GM21529 (cell line): ENCODE measurements at regions not wholly inside any gene's neighbourhood (a gene's known extent, or its start where the extent isn't known, plus 50 kb on each side); places are given as distances from the start of the nearest gene placed in this dataset.

Experiments
- ATAC-seq: cut with Tn5 transposase; IDR thresholded peaks from one replicate; pipeline ENCODE4 v1.9.1; 2021; ENCODE audit not compliant: unreplicated experiment

- ATAC-seq = no peak
Observed at GRCh38 chr12:70151993-70152392, 91.2 kb upstream of the CNOT2 start.

DNA sequence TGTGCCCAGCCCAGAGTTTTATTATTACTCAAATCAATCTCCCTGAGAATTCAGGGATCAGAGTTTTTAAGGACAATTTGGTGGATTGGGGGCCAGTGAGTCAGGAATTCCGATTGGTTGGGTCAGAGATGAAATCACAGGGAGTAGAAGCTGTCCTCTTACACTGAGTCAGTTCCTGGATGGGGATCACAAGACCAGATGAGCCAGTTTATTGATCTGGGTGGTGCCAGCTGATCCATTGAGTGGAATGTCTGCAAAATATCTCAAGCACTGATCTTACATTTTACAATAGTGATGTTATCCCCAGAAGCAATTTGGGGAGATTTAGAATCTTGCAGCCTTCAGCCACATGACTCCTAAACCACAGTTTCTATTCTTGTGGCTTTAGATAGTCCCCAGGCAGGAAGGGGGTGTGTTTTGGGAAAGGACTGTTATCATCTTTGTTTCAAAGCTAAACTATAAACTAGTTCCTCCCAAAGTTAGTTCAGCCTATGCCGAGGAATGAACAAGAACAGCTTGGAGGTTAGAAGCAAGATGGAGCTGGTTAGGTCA lies 89.1 kb upstream of the CNOT2 start:
- no peak for ATAC-seq

DNA sequence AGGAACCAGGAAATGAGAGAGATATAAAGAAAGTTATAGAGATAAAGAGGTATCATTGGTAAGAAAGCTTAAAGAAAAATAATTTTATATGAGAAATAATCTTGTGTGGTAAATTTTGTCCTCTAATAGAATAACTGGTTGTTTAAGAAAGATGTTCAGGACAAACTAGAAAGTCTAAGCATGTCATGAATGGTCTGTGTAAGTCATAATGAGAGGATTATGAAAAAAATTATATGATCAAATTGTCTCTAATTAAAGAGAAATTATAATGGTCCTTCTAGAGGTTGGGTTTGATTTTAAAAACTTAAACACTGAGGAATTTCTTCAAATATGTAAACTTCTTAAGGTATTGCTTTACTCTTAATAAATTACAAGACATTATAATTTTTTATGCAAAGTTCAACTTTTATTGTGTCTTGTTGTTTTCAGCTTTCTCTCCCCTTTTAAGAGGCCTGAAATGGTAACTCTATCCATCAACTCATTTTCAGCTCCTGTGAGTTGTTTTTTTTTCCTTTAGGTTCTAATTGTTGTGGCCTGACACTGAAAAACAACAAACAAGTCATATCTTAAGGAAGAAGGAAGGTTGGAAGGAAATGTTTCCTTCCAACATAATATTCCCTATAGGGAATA lies 88.2 kb upstream of the CNOT2 start:
- ATAC-seq = no peak

- no peak for ATAC-seq
Observed at GRCh38 chr12:70157099-70157498, 86.1 kb upstream of the CNOT2 start.

DNA sequence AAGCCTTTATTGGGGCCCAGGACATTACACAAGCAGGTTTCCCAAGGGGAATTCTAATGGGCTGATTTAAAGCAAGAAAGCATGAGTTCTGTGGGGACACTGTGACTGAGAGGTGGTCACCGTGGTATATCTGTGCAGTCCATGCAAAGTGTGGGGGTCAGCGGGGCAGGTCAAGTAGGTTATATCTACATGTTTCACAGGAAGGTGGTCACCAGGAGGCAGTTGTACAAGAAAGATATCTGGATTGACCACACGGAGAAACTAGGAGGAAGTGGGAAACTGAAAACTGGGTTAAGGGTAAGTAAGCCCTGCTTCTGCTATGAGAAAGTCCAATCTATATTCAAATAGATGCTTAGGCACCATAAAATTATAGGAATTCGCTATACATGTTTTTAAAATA lies 77.8 kb upstream of the CNOT2 start:
- no peak for ATAC-seq

GRCh38 chr12:70176290-70176689 lies 66.9 kb upstream of the CNOT2 start:
- no peak for ATAC-seq

DNA sequence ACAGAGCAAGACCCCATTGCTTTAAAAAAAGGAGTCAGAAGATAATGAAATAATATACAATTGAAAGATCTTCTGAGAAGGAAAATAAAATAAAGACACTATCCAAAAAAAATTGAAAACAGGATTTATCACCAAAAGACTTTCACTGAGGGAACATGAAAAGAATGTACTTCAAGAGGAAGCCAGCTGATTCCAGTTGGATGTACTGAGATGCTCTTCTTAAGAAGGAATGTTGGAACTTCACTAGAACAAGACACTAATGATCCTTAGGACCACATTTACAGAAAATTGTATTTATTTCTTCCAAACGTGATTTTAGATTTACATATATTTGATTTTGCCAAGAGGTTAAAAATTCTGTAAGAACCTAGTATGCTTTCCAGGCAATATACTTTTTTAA lies 65.6 kb upstream of the CNOT2 start:
- no peak for ATAC-seq

- no peak for ATAC-seq
Observed at GRCh38 chr12:70178038-70178437, 65.2 kb upstream of the CNOT2 start.

DNA sequence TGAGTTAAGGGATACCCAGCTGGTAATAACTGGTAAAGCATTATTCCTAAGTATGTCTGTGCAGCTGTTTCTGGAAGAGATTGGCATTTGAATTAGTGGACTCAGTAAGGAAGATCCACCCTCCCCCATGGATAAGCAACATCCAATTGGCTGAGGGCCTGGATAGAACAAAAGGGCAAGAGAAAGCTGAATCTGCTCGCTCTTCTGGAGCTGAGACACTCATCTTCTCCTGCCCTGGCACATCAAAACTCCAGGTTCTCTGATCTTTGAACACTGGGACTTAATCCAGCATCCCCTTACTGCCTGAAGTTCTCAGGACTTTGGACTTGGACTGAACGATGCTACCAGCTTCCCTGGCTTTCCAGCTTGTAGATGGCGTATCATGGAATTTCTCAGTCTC lies 63.1 kb upstream of the CNOT2 start:
- no peak for ATAC-seq

GRCh38 chr12:70185301-70185700 lies 57.9 kb upstream of the CNOT2 start:
- ATAC-seq = no peak

DNA sequence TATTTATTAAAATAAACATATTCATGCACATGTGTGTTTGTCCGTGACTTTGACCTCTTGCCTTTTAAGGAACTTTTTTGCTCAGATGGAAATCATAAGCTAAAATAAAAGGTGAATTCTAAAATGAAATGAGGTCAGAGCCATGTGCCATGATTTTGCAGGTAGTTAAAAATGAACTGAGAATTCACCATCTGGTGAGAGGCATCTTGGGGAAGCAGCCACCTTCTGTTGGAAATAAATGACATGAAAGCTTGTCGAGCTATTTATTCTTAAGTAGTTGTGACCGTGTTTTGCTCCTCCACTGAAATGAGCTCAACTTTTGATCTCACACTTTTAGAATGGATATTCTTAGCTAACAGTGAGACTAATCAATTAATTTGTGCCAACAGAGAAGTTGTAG lies 56.8 kb upstream of the CNOT2 start:
- ATAC-seq = no peak

- ATAC-seq = no peak
Observed at GRCh38 chr12:70190262-70191010, 52.8 kb upstream of the CNOT2 start.
